SK-N-SH (cell line): ENCODE measurements at regions not wholly inside any gene's neighbourhood (a gene's known extent, or its start where the extent isn't known, plus 50 kb on each side); places are given as distances from the start of the nearest gene placed in this dataset.

Experiments
- EP300 ChIP-seq, 2 experiments: IDR thresholded peaks; 2 replicates each; pipeline versions ENCODE4 v1.4.0 to v1.6.1; 2012; ENCODE audit warnings: borderline replicate concordance in 1 of 2, low read depth in 1 of 2, low read length in 1 of 2
- GABPA ChIP-seq: IDR thresholded peaks from 2 replicates; pipeline ENCODE4 v1.4.0; 2012; ENCODE audit warnings: low read depth, mild to moderate bottlenecking
- JUND ChIP-seq: IDR thresholded peaks from 2 replicates; pipeline ENCODE4 v1.4.0; 2012
- RFX5 ChIP-seq: IDR thresholded peaks from 2 replicates; pipeline ENCODE4 v1.6.1; 2012; ENCODE audit warnings: mild to moderate bottlenecking, improper control_type of control experiment, low read length
- TAF1 ChIP-seq: IDR thresholded peaks from 2 replicates; pipeline ENCODE4 v1.6.1; 2012; ENCODE audit warnings: low read depth, mild to moderate bottlenecking, low read length, moderate library complexity, borderline replicate concordance
- TCF12 ChIP-seq: IDR thresholded peaks from 2 replicates; pipeline ENCODE4 v1.4.0; 2012
- TF ChIP-seq, protein P1 (sequence below): fragments of 200-600 bp; sonication (generic); IDR thresholded peaks from 2 replicates; pipeline ENCODE4 v1.6.1; 2017; ENCODE audit warnings: antibody characterized with exemption, mild to moderate bottlenecking, moderate library complexity
- TF ChIP-seq, protein P2 (sequence below): IDR thresholded peaks from 2 replicates; pipeline ENCODE4 v1.6.1; 2012; ENCODE audit warnings: mild to moderate bottlenecking, low read depth, low read length, moderate library complexity

DNA sequence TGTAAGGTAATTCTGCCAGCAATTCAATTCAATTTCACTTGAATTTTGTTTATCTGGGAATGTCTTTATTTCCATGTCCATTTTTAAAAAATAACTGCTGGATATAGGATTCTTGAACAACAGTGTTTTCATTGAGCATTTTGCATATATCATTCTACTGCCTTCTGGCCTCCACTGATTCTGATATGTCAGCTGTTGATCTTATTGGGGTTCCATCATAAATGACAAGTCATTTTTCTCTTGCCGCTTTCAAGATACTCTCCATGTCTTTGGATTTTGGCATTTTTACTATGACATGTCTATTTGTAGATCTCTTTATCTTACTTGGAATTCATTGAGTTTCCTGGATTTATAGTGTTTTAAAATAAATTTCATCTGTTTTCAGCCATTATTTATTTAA is 180.5 kb upstream of the LMNTD1 start:
- TF ChIP-seq, protein P1, sequence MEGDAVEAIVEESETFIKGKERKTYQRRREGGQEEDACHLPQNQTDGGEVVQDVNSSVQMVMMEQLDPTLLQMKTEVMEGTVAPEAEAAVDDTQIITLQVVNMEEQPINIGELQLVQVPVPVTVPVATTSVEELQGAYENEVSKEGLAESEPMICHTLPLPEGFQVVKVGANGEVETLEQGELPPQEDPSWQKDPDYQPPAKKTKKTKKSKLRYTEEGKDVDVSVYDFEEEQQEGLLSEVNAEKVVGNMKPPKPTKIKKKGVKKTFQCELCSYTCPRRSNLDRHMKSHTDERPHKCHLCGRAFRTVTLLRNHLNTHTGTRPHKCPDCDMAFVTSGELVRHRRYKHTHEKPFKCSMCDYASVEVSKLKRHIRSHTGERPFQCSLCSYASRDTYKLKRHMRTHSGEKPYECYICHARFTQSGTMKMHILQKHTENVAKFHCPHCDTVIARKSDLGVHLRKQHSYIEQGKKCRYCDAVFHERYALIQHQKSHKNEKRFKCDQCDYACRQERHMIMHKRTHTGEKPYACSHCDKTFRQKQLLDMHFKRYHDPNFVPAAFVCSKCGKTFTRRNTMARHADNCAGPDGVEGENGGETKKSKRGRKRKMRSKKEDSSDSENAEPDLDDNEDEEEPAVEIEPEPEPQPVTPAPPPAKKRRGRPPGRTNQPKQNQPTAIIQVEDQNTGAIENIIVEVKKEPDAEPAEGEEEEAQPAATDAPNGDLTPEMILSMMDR, result no peak
- TF ChIP-seq EP300 (IDR thresholded peaks at IDR 0.05; ENCODE audit: borderline replicate concordance in 1 of 2, low read depth in 1 of 2, low read length in 1 of 2) (no peak), RFX5 (no peak), JUND (no peak), TAF1 (no peak), GABPA (no peak), TCF12 (no peak)
- TF ChIP-seq, protein P2, sequence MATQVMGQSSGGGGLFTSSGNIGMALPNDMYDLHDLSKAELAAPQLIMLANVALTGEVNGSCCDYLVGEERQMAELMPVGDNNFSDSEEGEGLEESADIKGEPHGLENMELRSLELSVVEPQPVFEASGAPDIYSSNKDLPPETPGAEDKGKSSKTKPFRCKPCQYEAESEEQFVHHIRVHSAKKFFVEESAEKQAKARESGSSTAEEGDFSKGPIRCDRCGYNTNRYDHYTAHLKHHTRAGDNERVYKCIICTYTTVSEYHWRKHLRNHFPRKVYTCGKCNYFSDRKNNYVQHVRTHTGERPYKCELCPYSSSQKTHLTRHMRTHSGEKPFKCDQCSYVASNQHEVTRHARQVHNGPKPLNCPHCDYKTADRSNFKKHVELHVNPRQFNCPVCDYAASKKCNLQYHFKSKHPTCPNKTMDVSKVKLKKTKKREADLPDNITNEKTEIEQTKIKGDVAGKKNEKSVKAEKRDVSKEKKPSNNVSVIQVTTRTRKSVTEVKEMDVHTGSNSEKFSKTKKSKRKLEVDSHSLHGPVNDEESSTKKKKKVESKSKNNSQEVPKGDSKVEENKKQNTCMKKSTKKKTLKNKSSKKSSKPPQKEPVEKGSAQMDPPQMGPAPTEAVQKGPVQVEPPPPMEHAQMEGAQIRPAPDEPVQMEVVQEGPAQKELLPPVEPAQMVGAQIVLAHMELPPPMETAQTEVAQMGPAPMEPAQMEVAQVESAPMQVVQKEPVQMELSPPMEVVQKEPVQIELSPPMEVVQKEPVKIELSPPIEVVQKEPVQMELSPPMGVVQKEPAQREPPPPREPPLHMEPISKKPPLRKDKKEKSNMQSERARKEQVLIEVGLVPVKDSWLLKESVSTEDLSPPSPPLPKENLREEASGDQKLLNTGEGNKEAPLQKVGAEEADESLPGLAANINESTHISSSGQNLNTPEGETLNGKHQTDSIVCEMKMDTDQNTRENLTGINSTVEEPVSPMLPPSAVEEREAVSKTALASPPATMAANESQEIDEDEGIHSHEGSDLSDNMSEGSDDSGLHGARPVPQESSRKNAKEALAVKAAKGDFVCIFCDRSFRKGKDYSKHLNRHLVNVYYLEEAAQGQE, result no peak
